ENCODE measurements at regions not wholly inside any gene's neighbourhood (a gene's known extent, or its start where the extent isn't known, plus 50 kb on each side); places are given as distances from the start of the nearest gene placed in this dataset.

- no peak overlapping the region for H4K5ac ChIP-seq (ENCODE audit: insufficient read length, low read depth, low read length)
- H4K91ac ChIP-seq (replicated peaks; ENCODE audit: insufficient read length, low read length): peak overlapping the region; percentile 4
- H4K20me1 ChIP-seq (replicated peaks in 1 of 2; ENCODE audit: control insufficient read depth in 1 of 2, insufficient read depth in 2 of 2, low read length in 2 of 2): no peaks in the 10 kb centered on the region
- ChIA-PET CTCF (ENCODE audit: partially characterized antibody) (interaction anchor here (0.7 to 2.3 kb wide), 9 partner anchors 9 to 257 kb away, joined by 3 to 30 read pairs (median 4); no protein-coding TSS in a partner anchor), POLR2A (ENCODE audit: partially characterized antibody) (interaction anchor here (1.2 to 1.5 kb wide), 2 partner anchors 11 to 19 kb away, joined by 3 to 4 read pairs; no protein-coding TSS in a partner anchor)
- TF ChIP-seq BACH1 (IDR thresholded peaks at IDR 0.05; ENCODE audit: low read length): no peak
- TF ChIP-seq CHD2 (IDR thresholded peaks at IDR 0.05; ENCODE audit: low read length): no peak
- no peak for TF ChIP-seq CREB1 (IDR thresholded peaks at IDR 0.05)
- TF ChIP-seq, protein P1, sequence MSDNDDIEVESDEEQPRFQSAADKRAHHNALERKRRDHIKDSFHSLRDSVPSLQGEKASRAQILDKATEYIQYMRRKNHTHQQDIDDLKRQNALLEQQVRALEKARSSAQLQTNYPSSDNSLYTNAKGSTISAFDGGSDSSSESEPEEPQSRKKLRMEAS (IDR thresholded peaks at IDR 0.05): no peak
- no peak for TF ChIP-seq POLR2A (IDR thresholded peaks at IDR 0.05; ENCODE audit: control extremely low read depth in 1 of 2, low read depth in 2 of 2, low read length in 2 of 2)
- no peak for TF ChIP-seq TBP (IDR thresholded peaks at IDR 0.05; ENCODE audit: low read depth, low read length)
- no peak for TF ChIP-seq YY1 (IDR thresholded peaks at IDR 0.05; ENCODE audit: low read depth, low read length)
- no peak for TF ChIP-seq BRCA1 (IDR thresholded peaks at IDR 0.05; ENCODE audit: low read depth, low read length)
- no peak for TF ChIP-seq RNF2 (IDR thresholded peaks at IDR 0.05; ENCODE audit: borderline replicate concordance, low read depth, low read length, missing control alignments, poor library complexity, severe bottlenecking)
- TF ChIP-seq RFX5 (IDR thresholded peaks at IDR 0.05; ENCODE audit: borderline replicate concordance, low read depth, low read length): no peak
- TF ChIP-seq KDM5A (IDR thresholded peaks at IDR 0.05; ENCODE audit: low read length): no peak
- TF ChIP-seq E2F6 (IDR thresholded peaks at IDR 0.05): no peak
- TF ChIP-seq HDAC6 (IDR thresholded peaks at IDR 0.05; ENCODE audit: low read depth, low read length): no peak
- no peak for TF ChIP-seq CTBP2 (IDR thresholded peaks at IDR 0.05; ENCODE audit: borderline replicate concordance, insufficient read depth, insufficient read length, low read length)
- no peak overlapping the region for H3K23ac ChIP-seq (ENCODE audit: insufficient read length)
- H3K27me3 ChIP-seq (replicated peaks in 1 of 4; ENCODE audit: control insufficient read depth in 3 of 4, extremely low read depth in 1 of 4, insufficient read depth in 3 of 4, low read length in 3 of 4): no peaks in the 10 kb centered on the region
- H3K36me3 ChIP-seq (ENCODE audit: control insufficient read depth in 2 of 4, insufficient read depth in 4 of 4, low read length in 3 of 4): no peaks in the 10 kb centered on the region
- DNase-seq (ENCODE audit: low read depth in 1 of 2, low spot score in 2 of 2) (no peak), FAIRE-seq (no peak)
- H3K4me1 ChIP-seq (replicated peaks in 1 of 4; ENCODE audit: control insufficient read depth in 3 of 4, insufficient read depth in 4 of 4, low read length in 3 of 4): peaks cover 3 to 8% (median 7%) of the 10 kb centered on the region in 4 experiments
- H2BK15ac ChIP-seq (ENCODE audit: low read length): peak overlapping the region; percentile 36; the same call in 1 of the 2 replicates
- H3K27ac ChIP-seq (ENCODE audit: low read depth, low read length): no peak overlapping the region
- peaks cover 5% of the 10 kb centered on the region for H3K79me1 ChIP-seq (ENCODE audit: low read depth, low read length)
- H2AK5ac ChIP-seq (ENCODE audit: low read depth, low read length): no peak overlapping the region
- H3K18ac ChIP-seq (ENCODE audit: extremely low read depth, low read length): no peak overlapping the region
- H2BK20ac ChIP-seq (ENCODE audit: low read length): peak overlapping the region; percentile 66; the same call in 1 of the 2 replicates
- H3K56ac ChIP-seq (replicated peaks; ENCODE audit: insufficient read length, low read depth, low read length): no peak overlapping the region
- no peaks in the 10 kb centered on the region for H3K9me3 ChIP-seq (ENCODE audit: insufficient read depth in 2 of 2, low read depth in 1 of 2, low read length in 1 of 2)
- H2BK12ac ChIP-seq (ENCODE audit: low read depth, low read length): peak overlapping the region; percentile 95; the same call in 1 of the 2 replicates
- no peak overlapping the region for H3K9ac ChIP-seq (replicated peaks in 1 of 4; ENCODE audit: extremely low read depth in 1 of 4, low read depth in 3 of 4, low read length in 3 of 4)
- H3K79me2 ChIP-seq (ENCODE audit: control insufficient read depth in 1 of 2, insufficient read depth in 2 of 2, low read length in 2 of 2): peaks cover 0 to 3% of the 10 kb centered on the region in 2 experiments; a peak in 1 of 4 replicates
- H3K23me2 ChIP-seq (ENCODE audit: low read depth, low read length): no peaks in the 10 kb centered on the region
- no peak overlapping the region for H3K4ac ChIP-seq (replicated peaks; ENCODE audit: insufficient read length, low read depth, low read length)
- no peak overlapping the region for H3K4me2 ChIP-seq (ENCODE audit: insufficient read depth in 1 of 2, low read depth in 2 of 2, low read length in 2 of 2)
- no peak overlapping the region for H2BK120ac ChIP-seq (replicated peaks; ENCODE audit: low read depth, low read length)
- H2AFZ ChIP-seq (ENCODE audit: low read length): no peak overlapping the region
- 95% methylated on average over 7 of the region's 7 CpGs; no CpG with 5 or more reads in 1 of the 2 experiments for WGBS, 2 experiments (ENCODE audit: extremely low coverage in 1 of 2, insufficient coverage in 1 of 2, insufficient read length in 1 of 2, insufficient replicate concordance in 2 of 2, low coverage in 1 of 2, low lambda C conversion rate in 2 of 2, missing lambda C conversion rate in 1 of 2)
- peak overlapping the region; percentile 91 for H2BK5ac ChIP-seq (ENCODE audit: low read depth, low read length)
- no peak overlapping the region for H4K8ac ChIP-seq (ENCODE audit: extremely low read depth, insufficient read depth, low read length)
- no peak overlapping the region for H3K14ac ChIP-seq (ENCODE audit: insufficient read length)
- no peak overlapping the region for H3K4me3 ChIP-seq (ENCODE audit: extremely low read depth in 1 of 4, insufficient read depth in 2 of 4, low read depth in 3 of 4, low read length in 4 of 4)
Measured at GRCh38 chr14:100396266-100396795, 73.2 kb downstream of the SLC25A47 start.

All from H1 (cell line).